ENCODE measurements at regions not wholly inside any gene's neighbourhood (a gene's known extent, or its start where the extent isn't known, plus 50 kb on each side); places are given as distances from the start of the nearest gene placed in this dataset.

GRCh38 chr5:137567226-137567625, 68.1 kb upstream of the SPOCK1 start:
- no peaks in the 10 kb centered on the region for H3K27me3 ChIP-seq
- no peak overlapping the region for H3K4me3 ChIP-seq
- WGBS (ENCODE audit: insufficient coverage, low coverage, low lambda C conversion rate, missing lambda C conversion rate), result 73% methylated on average over 6 of the region's 7 CpGs
- no peak for ATAC-seq
- no peaks in the 10 kb centered on the region for H3K36me3 ChIP-seq
- intact Hi-C loops (cut with DNase I), result no loop called here
- no peaks in the 10 kb centered on the region for H3K4me1 ChIP-seq
- H3K9me3 ChIP-seq, result no peaks in the 10 kb centered on the region
- no peak for DNase-seq
- TF ChIP-seq POLR2A (IDR thresholded peaks at IDR 0.05), result no peak
- TF ChIP-seq CTCF (IDR thresholded peaks at IDR 0.05), result no peak
- H3K27ac ChIP-seq, result no peak overlapping the region

GRCh38 chr5:137566780-137567179, 67.7 kb upstream of the SPOCK1 start:
- WGBS (ENCODE audit: insufficient coverage, low coverage, low lambda C conversion rate, missing lambda C conversion rate), result 33% methylated on average over 5 of the region's 6 CpGs
- Histone ChIP-seq H3K4me1 (no peaks in the 10 kb centered on the region), H3K36me3 (no peaks in the 10 kb centered on the region), H3K27me3 (no peaks in the 10 kb centered on the region), H3K4me3 (no peak overlapping the region), H3K27ac (no peak overlapping the region), H3K9me3 (no peaks in the 10 kb centered on the region)
- no peak for ATAC-seq
- intact Hi-C loops (cut with DNase I), result no loop called here
- no peak for DNase-seq
- no peak for TF ChIP-seq CTCF (IDR thresholded peaks at IDR 0.05)
- TF ChIP-seq POLR2A (IDR thresholded peaks at IDR 0.05), result no peak

GRCh38 chr5:137566118-137566541, 67.0 kb upstream of the SPOCK1 start:
- no peaks in the 10 kb centered on the region for H3K9me3 ChIP-seq
- TF ChIP-seq CTCF (IDR thresholded peaks at IDR 0.05) (no peak), POLR2A (IDR thresholded peaks at IDR 0.05) (no peak)
- no peak overlapping the region for H3K4me3 ChIP-seq
- no peaks in the 10 kb centered on the region for H3K4me1 ChIP-seq
- ATAC-seq, result no peak
- intact Hi-C loops (cut with DNase I), result no loop called here
- no peak overlapping the region for H3K27ac ChIP-seq
- H3K27me3 ChIP-seq, result no peaks in the 10 kb centered on the region
- no peaks in the 10 kb centered on the region for H3K36me3 ChIP-seq
- no peak for DNase-seq
- WGBS (ENCODE audit: insufficient coverage, low coverage, low lambda C conversion rate, missing lambda C conversion rate), result 88% methylated on average over 1 of the region's 2 CpGs

- Histone ChIP-seq H3K4me1 (no peaks in the 10 kb centered on the region), H3K4me3 (no peak overlapping the region), H3K9me3 (no peaks in the 10 kb centered on the region), H3K27ac (no peak overlapping the region), H3K36me3 (no peaks in the 10 kb centered on the region), H3K27me3 (no peaks in the 10 kb centered on the region)
- intact Hi-C loops (cut with DNase I), result no loop called here
- ATAC-seq (no peak), DNase-seq (no peak)
- TF ChIP-seq POLR2A (IDR thresholded peaks at IDR 0.05) (no peak), CTCF (IDR thresholded peaks at IDR 0.05) (no peak)
- whole genome bisulfite sequencing (ENCODE audit: insufficient coverage, low coverage, low lambda C conversion rate, missing lambda C conversion rate), result 82% methylated on average over 2 of the region's 3 CpGs
Observed at GRCh38 chr5:137565450-137565849, 66.3 kb upstream of the SPOCK1 start.

GRCh38 chr5:137564398-137564961, 65.4 kb upstream of the SPOCK1 start:
- Histone ChIP-seq H3K36me3 (no peaks in the 10 kb centered on the region), H3K27me3 (no peaks in the 10 kb centered on the region), H3K9me3 (no peaks in the 10 kb centered on the region), H3K4me3 (no peak overlapping the region), H3K4me1 (no peaks in the 10 kb centered on the region), H3K27ac (no peak overlapping the region)
- WGBS (ENCODE audit: insufficient coverage, low coverage, low lambda C conversion rate, missing lambda C conversion rate), result 40% methylated on average over 1 of the region's 5 CpGs
- no peak for ATAC-seq
- intact Hi-C loops (cut with DNase I), result no loop called here
- DNase-seq, result no peak
- TF ChIP-seq POLR2A (IDR thresholded peaks at IDR 0.05), result no peak
- no peak for TF ChIP-seq CTCF (IDR thresholded peaks at IDR 0.05)

Data from right lobe of liver (tissue), 6 donors.